ENCODE measurements at regions not wholly inside any gene's neighbourhood (a gene's known extent, or its start where the extent isn't known, plus 50 kb on each side); places are given as distances from the start of the nearest gene placed in this dataset.
A peak's percentile ranks its signal among the peaks of the same experiment; 100 is the strongest.

GRCh38 chr13:111474136-111475002, 153.9 kb downstream of the TEX29 start:
- no peaks in the 10 kb centered on the region for H3K36me3 ChIP-seq (ENCODE audit: low read depth)
- no peak overlapping the region for H3K27ac ChIP-seq
- no peaks in the 10 kb centered on the region for H3F3A ChIP-seq (ENCODE audit: insufficient read depth, low read depth)
- TF ChIP-seq CTCF (conservative IDR thresholded peaks at IDR 0.05) (peak; percentile 81), EZH2 (IDR thresholded peaks at IDR 0.05; ENCODE audit: low read depth) (no peak)
- H3K27me3 ChIP-seq (ENCODE audit: insufficient read depth, low read depth), result peaks cover 87% of the 10 kb centered on the region
- no peak overlapping the region for H2AFZ ChIP-seq
- no peaks in the 10 kb centered on the region for H3K4me1 ChIP-seq (replicated peaks; ENCODE audit: insufficient read depth)
- DNase-seq, result peak; percentile 7 to 53
- POLR2A ChIA-PET (ENCODE audit: unreplicated experiment), result no interaction called here
- H3K79me2 ChIP-seq (ENCODE audit: low read depth), result no peaks in the 10 kb centered on the region
- CTCF ChIA-PET, result interaction anchor here (0.6 to 1.2 kb wide), 3 partner anchors 967 to 1458 kb away, joined by 3 read pairs; no protein-coding TSS in a partner anchor
- H4K20me1 ChIP-seq (ENCODE audit: insufficient read depth), result 0 out of 2 replicates have a peak, but pooled peaks cover 5% of the 10 kb centered on the region
- BruUV-seq (replicated peaks), result no TSS peak
- no peaks in the 10 kb centered on the region for H3K9me3 ChIP-seq (ENCODE audit: insufficient read depth, low read depth)
- H3K4me3 ChIP-seq, result no peak overlapping the region
- H3K4me2 ChIP-seq, result no peak overlapping the region
- intact Hi-C loops (cut with micrococcal nuclease; ENCODE audit: unreplicated experiment), result loop anchor here (1.0 to 5.0 kb wide), 2 partner anchors 970 to 1133 kb away; no protein-coding TSS in a partner anchor
- H3K9me2 ChIP-seq (ENCODE audit: insufficient read depth), result no peaks in the 10 kb centered on the region

- intact Hi-C loops (cut with micrococcal nuclease; ENCODE audit: unreplicated experiment), result no loop called here
- H3K9me3 ChIP-seq (ENCODE audit: insufficient read depth, low read depth), result no peaks in the 10 kb centered on the region
- H3K79me2 ChIP-seq (ENCODE audit: low read depth), result no peaks in the 10 kb centered on the region
- POLR2A ChIA-PET (ENCODE audit: unreplicated experiment), result no interaction called here
- no TSS peak for BruUV-seq (replicated peaks)
- H3K36me3 ChIP-seq (ENCODE audit: low read depth), result no peaks in the 10 kb centered on the region
- H4K20me1 ChIP-seq (ENCODE audit: insufficient read depth), result 0 out of 2 replicates have a peak, but pooled peaks cover 5% of the 10 kb centered on the region
- H3K9me2 ChIP-seq (ENCODE audit: insufficient read depth), result no peaks in the 10 kb centered on the region
- H3F3A ChIP-seq (ENCODE audit: insufficient read depth, low read depth), result no peaks in the 10 kb centered on the region
- no peak for DNase-seq
- TF ChIP-seq CTCF (conservative IDR thresholded peaks at IDR 0.05) (no peak), EZH2 (IDR thresholded peaks at IDR 0.05; ENCODE audit: low read depth) (no peak)
- CTCF ChIA-PET, result no interaction called here
- no peak overlapping the region for H3K4me3 ChIP-seq
- H3K27ac ChIP-seq, result no peak overlapping the region
- no peaks in the 10 kb centered on the region for H3K4me1 ChIP-seq (replicated peaks; ENCODE audit: insufficient read depth)
- no peak overlapping the region for H3K4me2 ChIP-seq
- peaks cover 87% of the 10 kb centered on the region for H3K27me3 ChIP-seq (ENCODE audit: insufficient read depth, low read depth)
- no peak overlapping the region for H2AFZ ChIP-seq
These were observed 155.0 kb downstream of the TEX29 start for GRCh38 chr13:111475488-111475887.

- Histone ChIP-seq H3K36me3 (ENCODE audit: low read depth) (no peaks in the 10 kb centered on the region), H3K9me3 (ENCODE audit: insufficient read depth, low read depth) (no peaks in the 10 kb centered on the region), H3K27ac (no peak overlapping the region), H3K4me3 (no peak overlapping the region), H3K4me1 (replicated peaks; ENCODE audit: insufficient read depth) (no peaks in the 10 kb centered on the region), H3K9me2 (ENCODE audit: insufficient read depth) (no peaks in the 10 kb centered on the region), H3K27me3 (ENCODE audit: insufficient read depth, low read depth) (peaks cover 87% of the 10 kb centered on the region), H2AFZ (no peak overlapping the region), H3K79me2 (ENCODE audit: low read depth) (no peaks in the 10 kb centered on the region), H3K4me2 (no peak overlapping the region), H4K20me1 (ENCODE audit: insufficient read depth) (0 out of 2 replicates have a peak, but pooled peaks cover 5% of the 10 kb centered on the region), H3F3A (ENCODE audit: insufficient read depth, low read depth) (no peaks in the 10 kb centered on the region)
- intact Hi-C loops (cut with micrococcal nuclease; ENCODE audit: unreplicated experiment), result no loop called here
- ChIA-PET POLR2A (ENCODE audit: unreplicated experiment) (no interaction called here), CTCF (no interaction called here)
- BruUV-seq (replicated peaks), result no TSS peak
- DNase-seq, result no peak
- TF ChIP-seq CTCF (conservative IDR thresholded peaks at IDR 0.05) (no peak), EZH2 (IDR thresholded peaks at IDR 0.05; ENCODE audit: low read depth) (no peak)
These were observed 155.8 kb downstream of the TEX29 start for GRCh38 chr13:111476197-111476596.

All from PC-9 (cell line).